ENCODE measurements at regions not wholly inside any gene's neighbourhood (a gene's known extent, or its start where the extent isn't known, plus 50 kb on each side); places are given as distances from the start of the nearest gene placed in this dataset.

DNA sequence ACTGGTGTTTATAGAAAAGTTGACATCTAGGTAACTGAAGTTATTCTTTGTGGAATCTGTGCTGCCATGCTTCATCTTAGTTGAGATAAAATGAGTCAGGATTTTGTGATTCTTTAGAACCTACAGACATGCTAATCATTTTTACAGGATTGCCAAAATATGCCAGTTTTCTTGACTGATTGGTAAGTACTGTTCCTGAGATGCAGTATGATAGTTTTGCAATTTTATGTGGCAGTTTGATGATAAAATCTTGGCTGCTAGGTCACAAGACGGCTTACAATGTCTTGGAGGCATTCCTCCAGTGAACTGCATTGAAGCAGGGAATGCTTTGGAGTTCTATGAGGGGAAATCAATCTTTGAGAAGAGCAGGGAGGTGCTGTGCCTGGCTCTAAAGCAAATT, 104.4 kb upstream of the ESX1 start:
- TF ChIP-seq, protein P1, sequence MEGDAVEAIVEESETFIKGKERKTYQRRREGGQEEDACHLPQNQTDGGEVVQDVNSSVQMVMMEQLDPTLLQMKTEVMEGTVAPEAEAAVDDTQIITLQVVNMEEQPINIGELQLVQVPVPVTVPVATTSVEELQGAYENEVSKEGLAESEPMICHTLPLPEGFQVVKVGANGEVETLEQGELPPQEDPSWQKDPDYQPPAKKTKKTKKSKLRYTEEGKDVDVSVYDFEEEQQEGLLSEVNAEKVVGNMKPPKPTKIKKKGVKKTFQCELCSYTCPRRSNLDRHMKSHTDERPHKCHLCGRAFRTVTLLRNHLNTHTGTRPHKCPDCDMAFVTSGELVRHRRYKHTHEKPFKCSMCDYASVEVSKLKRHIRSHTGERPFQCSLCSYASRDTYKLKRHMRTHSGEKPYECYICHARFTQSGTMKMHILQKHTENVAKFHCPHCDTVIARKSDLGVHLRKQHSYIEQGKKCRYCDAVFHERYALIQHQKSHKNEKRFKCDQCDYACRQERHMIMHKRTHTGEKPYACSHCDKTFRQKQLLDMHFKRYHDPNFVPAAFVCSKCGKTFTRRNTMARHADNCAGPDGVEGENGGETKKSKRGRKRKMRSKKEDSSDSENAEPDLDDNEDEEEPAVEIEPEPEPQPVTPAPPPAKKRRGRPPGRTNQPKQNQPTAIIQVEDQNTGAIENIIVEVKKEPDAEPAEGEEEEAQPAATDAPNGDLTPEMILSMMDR (conservative IDR thresholded peaks at IDR 0.05; ENCODE audit: low read length): no peak
- no peak for DNase-seq (ENCODE audit: low read depth)
- H3K4me3 ChIP-seq (ENCODE audit: low read length): no peak overlapping the region

DNA sequence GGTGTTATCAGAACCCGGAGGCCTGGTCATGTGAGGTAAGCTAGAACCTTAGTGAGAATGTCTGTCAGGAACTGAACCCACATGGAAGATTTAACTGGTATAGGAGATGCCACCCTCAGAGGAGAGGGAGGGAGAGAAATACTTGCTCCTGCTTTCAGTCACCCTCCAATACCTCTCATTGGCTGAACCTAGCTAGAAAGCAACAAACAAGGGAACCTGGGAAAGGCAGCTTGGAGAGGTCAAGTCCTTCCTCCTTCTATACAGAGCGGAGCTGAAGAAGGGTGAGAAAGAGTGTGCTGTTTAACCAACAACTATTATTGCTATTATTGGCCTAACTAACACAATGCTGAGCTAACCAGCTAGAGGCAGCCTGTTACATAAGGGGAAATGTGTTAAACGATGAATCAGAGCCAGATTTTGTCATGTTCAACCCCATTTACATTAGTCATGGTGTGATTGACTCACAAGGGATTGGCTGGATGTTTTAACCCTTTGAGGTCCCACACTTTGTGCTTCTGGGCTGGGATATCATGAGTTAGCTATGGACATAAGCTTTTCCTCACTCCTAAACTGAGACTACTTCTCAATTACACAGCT, 96.5 kb upstream of the ESX1 start:
- TF ChIP-seq, protein P1 (conservative IDR thresholded peaks at IDR 0.05; ENCODE audit: low read length): no peak
- H3K4me3 ChIP-seq (ENCODE audit: low read length): no peak overlapping the region
- peak; percentile 81 for DNase-seq (ENCODE audit: low read depth)

DNA sequence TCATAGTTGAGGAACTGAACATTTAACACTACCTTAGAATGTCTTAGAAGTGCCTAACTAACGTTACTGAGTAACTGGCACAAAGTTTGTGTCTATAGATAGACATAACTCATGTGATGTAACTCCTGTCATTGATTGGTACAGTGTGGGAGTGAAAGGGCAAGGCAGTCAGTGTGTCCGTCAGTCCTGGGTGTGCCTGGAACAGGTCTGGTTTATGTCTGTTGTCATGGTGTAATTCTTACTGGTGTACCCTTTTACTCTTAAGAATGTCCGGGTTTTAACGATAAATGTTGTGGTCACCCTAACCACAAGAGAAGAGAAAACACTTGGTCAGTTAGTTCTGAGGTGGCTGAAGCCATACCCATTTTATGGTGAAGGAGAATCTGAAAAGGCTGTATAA, 93.1 kb upstream of the ESX1 start:
- TF ChIP-seq, protein P1 (conservative IDR thresholded peaks at IDR 0.05; ENCODE audit: low read length): no peak
- H3K4me3 ChIP-seq (ENCODE audit: low read length): no peak overlapping the region
- no peak for DNase-seq (ENCODE audit: low read depth)

DNA sequence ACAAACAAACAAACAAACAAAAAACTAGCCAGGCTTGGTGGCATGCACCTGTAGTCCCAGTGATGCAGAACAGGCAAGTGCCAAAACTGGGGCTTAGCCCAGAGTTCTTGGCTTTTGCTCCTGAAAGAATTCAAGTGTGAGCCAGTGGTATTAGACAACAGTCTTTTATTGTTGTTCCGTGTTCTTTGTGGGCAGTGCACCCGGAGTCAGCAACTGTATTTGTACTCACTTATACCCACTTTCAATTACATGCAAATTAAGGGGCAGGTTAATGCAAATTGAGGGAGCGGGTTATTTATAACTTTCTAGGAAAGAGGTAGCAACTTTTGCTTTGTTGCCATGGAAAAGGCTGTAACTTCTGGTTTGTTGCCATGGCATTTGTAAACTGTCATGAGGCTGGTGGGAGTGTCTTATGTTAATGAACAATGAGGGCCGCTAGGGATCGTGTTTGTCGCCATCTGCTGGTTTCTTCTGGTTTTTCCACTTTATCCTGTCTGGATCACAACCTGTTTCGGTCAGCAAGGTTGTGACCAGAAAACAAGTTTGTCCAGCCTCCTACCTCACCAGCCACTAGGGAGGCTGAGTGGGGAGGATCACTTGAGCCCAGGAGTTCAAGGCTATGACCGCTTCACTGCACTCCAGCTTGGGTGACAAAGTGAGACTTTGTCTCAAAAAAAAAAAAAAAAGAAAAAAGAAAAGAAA, 88.8 kb upstream of the ESX1 start:
- H3K4me3 ChIP-seq (ENCODE audit: low read length): no peak overlapping the region
- peak; percentile 78 for DNase-seq (ENCODE audit: low read depth)
- TF ChIP-seq, protein P1 (conservative IDR thresholded peaks at IDR 0.05; ENCODE audit: low read length): peak; percentile 66

DNA sequence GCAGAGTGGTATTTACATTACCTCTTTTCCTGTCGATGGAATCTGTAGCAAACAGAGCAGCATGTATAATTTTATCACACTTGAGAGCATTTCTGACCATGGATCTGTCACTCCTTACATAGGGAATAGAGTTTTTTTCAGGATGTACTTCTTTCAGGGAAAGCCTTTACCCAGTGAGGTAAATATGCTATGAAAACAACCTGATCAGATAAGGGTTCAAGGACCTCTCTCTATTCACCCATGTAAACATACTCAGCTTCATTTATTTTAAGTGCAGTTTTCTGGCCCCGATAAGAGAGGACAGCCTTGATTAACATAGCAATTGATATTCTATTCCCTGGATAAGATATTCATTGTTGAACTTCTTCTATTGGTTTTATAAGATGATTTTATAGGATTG, 87.3 kb upstream of the ESX1 start:
- no peak overlapping the region for H3K4me3 ChIP-seq (ENCODE audit: low read length)
- TF ChIP-seq, protein P1 (conservative IDR thresholded peaks at IDR 0.05; ENCODE audit: low read length): no peak
- no peak for DNase-seq (ENCODE audit: low read depth)

DNA sequence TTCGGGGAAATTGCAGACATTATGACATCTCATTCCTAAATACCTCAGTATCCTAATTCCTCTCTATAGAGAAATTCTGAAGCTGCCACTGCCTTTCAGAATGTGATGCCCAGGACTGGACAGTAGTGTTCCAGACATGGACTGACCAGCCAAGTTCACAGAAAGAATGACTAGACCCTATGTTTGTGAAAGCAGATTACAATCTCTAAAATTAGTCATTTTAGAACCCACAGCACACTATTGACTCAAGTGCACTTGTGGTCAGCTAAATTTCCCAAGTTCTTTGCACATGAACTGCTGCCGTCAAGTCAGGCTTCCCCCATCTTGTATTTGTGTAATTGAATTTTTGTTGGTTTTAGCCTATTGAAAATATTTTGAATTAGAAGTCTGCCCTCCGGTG, 81.0 kb upstream of the ESX1 start:
- DNase-seq (ENCODE audit: low read depth): peak; percentile 92
- H3K4me3 ChIP-seq (ENCODE audit: low read length): no peak overlapping the region
- TF ChIP-seq, protein P1 (conservative IDR thresholded peaks at IDR 0.05; ENCODE audit: low read length): no peak

DNA sequence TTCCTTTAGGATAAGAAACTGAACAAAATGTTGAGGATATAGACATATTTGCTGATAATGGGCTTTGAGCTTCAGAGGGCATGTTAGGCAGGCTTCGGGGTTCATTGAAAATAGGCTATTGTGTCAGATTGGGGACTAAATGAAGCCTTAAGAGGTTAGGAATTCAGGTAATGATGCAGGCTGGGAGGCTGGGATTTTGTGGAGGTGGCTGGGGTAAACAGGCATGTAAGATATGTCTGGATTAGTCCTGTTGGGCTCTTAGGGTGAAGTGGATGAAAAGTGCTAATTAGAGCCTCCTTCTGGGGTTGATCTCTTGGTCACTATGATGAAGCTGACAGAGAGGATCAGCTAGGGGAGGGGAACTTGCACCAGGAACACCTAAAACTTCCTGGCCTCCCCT, 80.2 kb upstream of the ESX1 start:
- no peak overlapping the region for H3K4me3 ChIP-seq (ENCODE audit: low read length)
- peak; percentile 40 for DNase-seq (ENCODE audit: low read depth)
- TF ChIP-seq, protein P1 (conservative IDR thresholded peaks at IDR 0.05; ENCODE audit: low read length): no peak

Data from AG10803 (cell line).